ENCODE measurements at regions not wholly inside any gene's neighbourhood (a gene's known extent, or its start where the extent isn't known, plus 50 kb on each side); places are given as distances from the start of the nearest gene placed in this dataset.

DNA sequence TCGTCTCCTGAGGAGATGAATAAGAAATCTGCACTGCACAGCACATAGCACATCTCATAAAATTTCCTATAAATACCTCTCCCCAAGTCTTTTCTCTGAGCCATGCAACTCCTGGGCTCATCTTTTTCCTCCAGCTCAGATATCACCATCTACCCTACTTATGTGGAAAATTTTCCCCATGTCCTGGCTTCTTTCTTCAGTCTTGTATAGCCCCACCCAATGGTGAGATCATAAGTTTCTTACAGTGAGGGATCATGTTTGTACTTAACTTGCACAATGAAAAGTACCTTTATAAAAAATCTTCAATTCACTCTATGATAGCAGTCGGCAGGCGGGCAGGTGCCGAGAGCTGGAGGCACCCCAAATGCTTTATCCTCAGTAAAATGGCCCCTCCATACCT is 198.6 kb upstream of the S100G start:
- no peak for DNase-seq (ENCODE audit: low read depth)

- DNase-seq (ENCODE audit: low read depth), result no peak
Observed at GRCh38 chrX:16454926-16455325, 195.0 kb upstream of the S100G start.

DNA sequence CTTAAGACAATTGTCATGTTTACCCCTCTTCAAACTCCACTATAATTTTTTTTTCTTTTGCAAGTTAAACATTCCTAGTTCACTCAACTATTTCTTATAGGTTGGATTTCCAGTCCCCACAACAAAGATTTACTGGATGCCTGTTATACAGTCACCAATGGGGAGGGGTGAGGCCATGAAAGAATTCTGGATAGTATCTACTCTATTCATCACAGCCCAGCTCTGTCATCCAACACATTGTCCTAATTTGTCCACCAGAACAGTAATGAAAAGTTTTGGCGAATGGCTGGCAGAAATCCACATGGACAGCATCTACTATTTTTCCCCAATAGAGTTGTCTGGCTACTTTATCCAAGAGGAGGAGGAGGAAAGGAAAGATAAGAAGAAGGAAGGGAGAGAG is 192.7 kb upstream of the S100G start:
- no peak for DNase-seq (ENCODE audit: low read depth)

DNA sequence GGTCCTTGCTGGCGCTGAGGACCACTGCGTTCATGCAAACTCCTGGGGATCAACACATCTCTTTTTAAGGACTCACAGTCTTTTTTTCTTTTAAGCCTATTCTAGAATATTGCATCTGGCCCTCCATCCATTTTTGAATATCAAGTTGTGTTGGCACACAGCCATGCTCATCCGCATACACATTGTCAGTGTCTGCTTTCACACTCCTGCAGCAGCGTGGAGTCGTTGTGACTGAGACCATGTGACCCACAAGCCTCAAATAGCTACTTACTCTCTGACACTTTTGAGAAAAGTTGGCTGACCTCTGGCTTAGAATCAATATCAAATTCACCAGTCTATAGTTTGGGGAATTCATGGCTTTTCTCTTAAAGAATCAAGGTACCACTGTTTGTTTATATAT is 191.8 kb upstream of the S100G start:
- no peak for DNase-seq (ENCODE audit: low read depth)

GRCh38 chrX:16459008-16459407 is 190.9 kb upstream of the S100G start:
- no peak for DNase-seq (ENCODE audit: low read depth)

DNA sequence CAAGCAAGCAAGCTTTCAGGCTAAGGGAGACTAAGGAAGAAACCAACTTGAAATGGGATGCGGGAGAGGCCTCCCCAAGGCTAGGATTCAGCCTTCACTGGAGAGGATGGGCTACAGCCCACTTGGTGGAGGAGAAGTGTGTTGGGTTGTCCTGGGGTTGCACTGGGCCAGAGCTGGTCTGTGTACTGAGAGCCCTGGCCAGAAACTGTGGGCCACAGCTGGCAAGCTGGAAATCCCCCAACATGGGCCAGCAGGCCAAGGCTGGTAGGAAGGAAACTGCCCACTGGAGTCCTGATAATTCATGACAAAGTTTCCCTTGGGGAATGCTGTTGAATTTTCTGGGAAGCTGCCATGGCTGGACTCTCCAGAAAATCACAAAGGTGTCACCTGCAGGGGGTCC is 188.0 kb upstream of the S100G start:
- no peak for DNase-seq (ENCODE audit: low read depth)

- no peak for DNase-seq (ENCODE audit: low read depth)
Observed at GRCh38 chrX:16462912-16463311, 187.0 kb upstream of the S100G start.

GRCh38 chrX:16464369-16464768 is 185.6 kb upstream of the S100G start:
- no peak for DNase-seq (ENCODE audit: low read depth)

- DNase-seq (ENCODE audit: low read depth), result no peak
Observed at GRCh38 chrX:16465081-16465876, 184.7 kb upstream of the S100G start.

- no peak for DNase-seq (ENCODE audit: low read depth)
Observed at GRCh38 chrX:16466640-16467432, 183.1 kb upstream of the S100G start.

GRCh38 chrX:16469870-16470269 is 180.1 kb upstream of the S100G start:
- no peak for DNase-seq (ENCODE audit: low read depth)

DNA sequence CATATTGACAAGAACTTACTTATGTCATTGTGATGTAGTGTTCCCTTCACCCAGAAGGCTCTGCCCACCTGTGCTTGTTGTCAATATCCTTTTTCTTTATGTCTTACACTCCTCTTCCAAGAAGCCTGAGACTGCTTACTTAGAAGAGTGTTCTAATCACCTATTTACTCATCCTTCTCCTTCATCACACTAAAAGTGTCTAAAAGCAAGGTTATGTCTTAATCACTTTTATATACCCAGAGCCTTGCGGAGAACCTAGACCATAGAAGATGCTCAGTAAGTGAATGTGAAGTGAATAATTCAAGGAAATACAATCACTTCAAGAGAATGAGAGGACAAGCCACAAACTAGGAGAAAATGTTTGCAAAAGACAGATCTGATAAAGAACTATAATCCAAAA is 177.6 kb upstream of the S100G start:
- no peak for DNase-seq (ENCODE audit: low read depth)

DNA sequence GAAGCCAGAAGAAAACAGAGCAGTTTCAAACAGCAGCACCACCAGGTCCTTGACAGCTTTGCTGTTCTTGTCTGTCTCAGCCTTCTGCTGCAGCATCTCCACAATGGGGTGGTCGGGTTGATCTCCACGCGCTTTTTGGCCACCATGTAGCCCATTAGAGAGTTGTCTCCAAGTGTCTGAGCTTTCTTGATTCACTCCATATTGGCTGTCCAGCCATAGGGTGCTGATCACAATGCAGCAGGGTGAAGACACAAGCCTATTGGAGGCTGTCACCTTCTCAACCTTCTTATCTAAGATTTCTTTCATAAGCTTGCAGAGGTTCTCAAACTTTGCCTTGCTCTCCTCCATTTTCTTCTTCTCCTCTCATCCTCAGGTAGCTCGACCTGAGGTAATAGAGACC is 175.4 kb upstream of the S100G start:
- DNase-seq (ENCODE audit: low read depth), result no peak

GRCh38 chrX:16476009-16476408 is 173.9 kb upstream of the S100G start:
- no peak for DNase-seq (ENCODE audit: low read depth)

- DNase-seq (ENCODE audit: low read depth), result no peak
Observed at GRCh38 chrX:16476692-16477091, 173.3 kb upstream of the S100G start.

GRCh38 chrX:16479206-16479869 is 170.6 kb upstream of the S100G start:
- no peak for DNase-seq (ENCODE audit: low read depth)

- DNase-seq (ENCODE audit: low read depth), result no peak
Observed at GRCh38 chrX:16480049-16480448, 169.9 kb upstream of the S100G start.

- DNase-seq (ENCODE audit: low read depth), result no peak
Observed at GRCh38 chrX:16484338-16484737, 165.6 kb upstream of the S100G start.

GRCh38 chrX:16487620-16488385 is 162.2 kb upstream of the S100G start:
- DNase-seq (ENCODE audit: low read depth), result no peak

DNA sequence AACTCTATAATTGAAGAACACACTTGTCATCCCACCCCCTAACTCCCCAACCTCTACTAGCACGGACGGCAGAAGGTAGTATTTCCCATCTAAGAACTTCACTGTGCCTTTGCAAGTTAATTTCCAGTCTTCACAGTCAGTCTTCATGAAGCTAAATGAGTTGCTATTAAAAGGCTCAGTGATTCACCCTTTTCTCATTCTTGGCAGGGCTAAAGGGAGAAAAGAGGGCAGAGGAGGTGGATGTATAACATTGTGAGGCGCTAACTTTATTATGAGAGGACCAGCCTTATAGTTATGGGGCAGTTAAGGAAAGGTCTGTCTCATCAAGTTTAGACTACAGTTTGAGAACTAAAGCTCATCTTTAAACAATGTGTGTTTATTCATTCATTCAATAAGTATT is 161.0 kb upstream of the S100G start:
- no peak for DNase-seq (ENCODE audit: low read depth)

DNA sequence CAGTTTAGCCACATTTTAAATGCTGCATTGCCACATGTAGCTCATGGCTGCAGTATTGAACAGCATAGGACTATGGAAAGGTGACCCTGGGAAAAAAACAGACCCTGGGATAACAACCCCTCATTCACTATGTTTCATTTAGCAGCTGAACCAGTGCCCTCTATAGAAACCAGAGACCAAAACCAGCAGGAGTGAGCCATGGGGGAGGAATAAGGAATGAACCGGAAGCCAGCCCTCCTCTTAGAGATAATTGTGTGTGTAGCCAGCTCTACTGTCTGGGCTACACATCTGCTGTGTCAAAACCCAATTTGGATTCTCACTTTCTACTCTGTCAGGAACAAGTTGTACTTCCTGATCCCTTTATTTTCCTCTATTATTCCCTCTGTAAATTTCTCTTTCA is 158.5 kb upstream of the S100G start:
- DNase-seq (ENCODE audit: low read depth), result no peak

DNA sequence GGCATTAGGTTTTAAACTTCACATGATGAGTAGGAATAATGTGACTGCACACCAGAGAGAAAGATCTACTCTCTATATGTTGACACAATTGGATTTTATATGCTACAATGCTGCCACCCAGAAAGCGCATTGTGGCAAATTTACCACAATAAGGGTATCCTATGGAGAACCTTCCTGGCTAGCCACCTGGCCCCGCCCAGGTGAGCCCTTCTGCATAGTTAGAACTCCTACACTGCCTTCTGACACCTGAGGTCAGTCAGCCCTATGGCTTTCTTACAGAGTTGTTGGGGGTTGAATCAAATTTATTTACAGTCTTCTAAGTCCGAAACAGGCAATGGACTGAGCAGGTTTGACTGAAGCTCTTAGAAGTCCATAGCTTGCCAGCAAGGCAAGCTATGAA is 153.8 kb upstream of the S100G start:
- no peak for DNase-seq (ENCODE audit: low read depth)

Measured in stimulated activated CD8-positive, alpha-beta memory T cell treated with anti-CD3 and anti-CD28 coated beads, Interleukin-12 subunit alpha, Interleukin-12 subunit beta, amount 100 ng/mL, for 1 hour (primary cell).